MM.1S (cell line): ENCODE measurements at regions not wholly inside any gene's neighbourhood (a gene's known extent, or its start where the extent isn't known, plus 50 kb on each side); places are given as distances from the start of the nearest gene placed in this dataset.

Source experiments
- DNase-seq: peaks from one replicate; pipeline ENCODE4 v3.0.0-alpha.2; 2015
- H2AFZ ChIP-seq: fragments of 300-600 bp; sonication (generic); 2 replicates; pipeline ENCODE4 v1.6.0; 2016; ENCODE audit warnings: antibody characterized with exemption, low read length
- H3F3A ChIP-seq: fragments of 300-600 bp; sonication (generic); 2 replicates; pipeline ENCODE4 v1.6.1; 2016; ENCODE audit warnings: mild to moderate bottlenecking, antibody characterized with exemption, low read length, moderate library complexity, mixed read lengths; ENCODE audit not compliant: insufficient read depth
- H3K27ac ChIP-seq: fragments of 300-600 bp; sonication (generic); 2 replicates; pipeline ENCODE4 v1.5.1; 2016; ENCODE audit warnings: mild to moderate bottlenecking, low read length
- H3K27me3 ChIP-seq: fragments of 300-600 bp; sonication (generic); replicated peaks from 2 replicates; pipeline ENCODE4 v1.6.0; 2016; ENCODE audit warnings: low read length; ENCODE audit not compliant: insufficient read depth
- H3K36me3 ChIP-seq: fragments of 300-600 bp; sonication (generic); replicated peaks from 2 replicates; pipeline ENCODE4 v1.6.1; 2016; ENCODE audit warnings: mild to moderate bottlenecking, low read length, mixed read lengths; ENCODE audit not compliant: insufficient read depth
- H3K4me1 ChIP-seq: fragments of 300-600 bp; sonication (generic); 2 replicates; pipeline ENCODE4 v1.6.1; 2016; ENCODE audit warnings: low read length, mixed read lengths
- H3K4me2 ChIP-seq: fragments of 300-600 bp; sonication (generic); 2 replicates; pipeline ENCODE4 v1.6.0; 2016; ENCODE audit warnings: low read depth, low read length
- H3K4me3 ChIP-seq: fragments of 300-600 bp; sonication (generic); 2 replicates; pipeline ENCODE4 v1.5.1; 2016; ENCODE audit warnings: low read length, mixed read lengths
- H3K79me2 ChIP-seq: fragments of 300-600 bp; sonication (generic); 2 replicates; pipeline ENCODE4 v1.6.1; 2016; ENCODE audit warnings: mixed run types, low read length, mixed read lengths
- H3K9ac ChIP-seq: fragments of 300-600 bp; sonication (generic); 2 replicates; pipeline ENCODE4 v1.6.1; 2016; ENCODE audit warnings: low read length, mixed read lengths
- H3K9me2 ChIP-seq: fragments of 300-600 bp; sonication (generic); replicated peaks from 2 replicates; pipeline ENCODE4 v1.6.1; 2016; ENCODE audit warnings: mild to moderate bottlenecking, low read length, mixed read lengths; ENCODE audit not compliant: insufficient read depth
- H3K9me3 ChIP-seq: fragments of 300-600 bp; sonication (generic); replicated peaks from 2 replicates; pipeline ENCODE4 v1.6.1; 2016; ENCODE audit warnings: mild to moderate bottlenecking, low read length, mixed read lengths; ENCODE audit not compliant: insufficient read depth
- H4K20me1 ChIP-seq: fragments of 300-600 bp; sonication (generic); 2 replicates; pipeline ENCODE4 v1.6.1; 2016; ENCODE audit warnings: mild to moderate bottlenecking, low read length, moderate library complexity, mixed read lengths; ENCODE audit not compliant: insufficient read depth
- EZH2 ChIP-seq: fragments of 300-600 bp; sonication (generic); optimal IDR thresholded peaks from 2 replicates; pipeline ENCODE3; 2017; ENCODE audit warnings: low read depth, mild to moderate bottlenecking, antibody characterized with exemption, low read length, mixed read lengths
- EZH2phosphoT487 ChIP-seq: fragments of 300-600 bp; sonication (generic); IDR thresholded peaks from 2 replicates; pipeline ENCODE4 v1.6.1; 2018; ENCODE audit warnings: antibody characterized with exemption, low read length
- TF ChIP-seq, protein P1 (sequence below): fragments of 300-600 bp; sonication (generic); IDR thresholded peaks from 2 replicates; pipeline ENCODE4 v1.5.1; 2016; ENCODE audit warnings: antibody characterized with exemption, low read length, mixed read lengths

DNA sequence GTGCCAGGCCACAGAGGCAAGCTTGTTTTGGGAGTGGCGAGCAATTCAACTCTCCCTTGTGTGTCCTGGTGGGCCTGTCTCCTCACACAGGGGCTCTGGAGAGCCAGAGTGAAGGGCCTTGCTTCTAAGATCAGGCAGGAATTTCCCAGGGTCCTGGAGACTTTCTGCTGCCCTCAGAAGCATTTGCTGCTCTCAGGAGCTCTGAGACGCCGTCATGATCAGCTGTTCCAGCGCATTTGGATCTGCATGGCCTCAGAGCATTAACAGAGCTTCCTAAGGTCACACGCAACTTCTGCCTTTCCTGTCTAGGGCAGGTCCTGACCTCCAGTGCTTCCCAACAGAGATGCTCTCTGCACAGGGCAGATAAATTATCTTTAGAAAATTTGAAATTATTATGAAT is 52.2 kb upstream of the C10orf90 start:
- Histone ChIP-seq H3K36me3 (no peaks in the 10 kb centered on the region), H3K4me1 (no peaks in the 10 kb centered on the region), H3F3A (no peaks in the 10 kb centered on the region), H3K79me2 (no peaks in the 10 kb centered on the region), H3K9me3 (no peaks in the 10 kb centered on the region), H3K27ac (no peak overlapping the region), H3K9me2 (no peaks in the 10 kb centered on the region), H3K9ac (no peak overlapping the region), H3K4me2 (no peak overlapping the region), H4K20me1 (no peaks in the 10 kb centered on the region), H3K27me3 (no peaks in the 10 kb centered on the region), H3K4me3 (no peak overlapping the region), H2AFZ (no peak overlapping the region)
- no peak for TF ChIP-seq EZH2
- TF ChIP-seq, protein P1, sequence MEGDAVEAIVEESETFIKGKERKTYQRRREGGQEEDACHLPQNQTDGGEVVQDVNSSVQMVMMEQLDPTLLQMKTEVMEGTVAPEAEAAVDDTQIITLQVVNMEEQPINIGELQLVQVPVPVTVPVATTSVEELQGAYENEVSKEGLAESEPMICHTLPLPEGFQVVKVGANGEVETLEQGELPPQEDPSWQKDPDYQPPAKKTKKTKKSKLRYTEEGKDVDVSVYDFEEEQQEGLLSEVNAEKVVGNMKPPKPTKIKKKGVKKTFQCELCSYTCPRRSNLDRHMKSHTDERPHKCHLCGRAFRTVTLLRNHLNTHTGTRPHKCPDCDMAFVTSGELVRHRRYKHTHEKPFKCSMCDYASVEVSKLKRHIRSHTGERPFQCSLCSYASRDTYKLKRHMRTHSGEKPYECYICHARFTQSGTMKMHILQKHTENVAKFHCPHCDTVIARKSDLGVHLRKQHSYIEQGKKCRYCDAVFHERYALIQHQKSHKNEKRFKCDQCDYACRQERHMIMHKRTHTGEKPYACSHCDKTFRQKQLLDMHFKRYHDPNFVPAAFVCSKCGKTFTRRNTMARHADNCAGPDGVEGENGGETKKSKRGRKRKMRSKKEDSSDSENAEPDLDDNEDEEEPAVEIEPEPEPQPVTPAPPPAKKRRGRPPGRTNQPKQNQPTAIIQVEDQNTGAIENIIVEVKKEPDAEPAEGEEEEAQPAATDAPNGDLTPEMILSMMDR, result no peak
- TF ChIP-seq EZH2phosphoT487, result no peak
- no peak for DNase-seq

DNA sequence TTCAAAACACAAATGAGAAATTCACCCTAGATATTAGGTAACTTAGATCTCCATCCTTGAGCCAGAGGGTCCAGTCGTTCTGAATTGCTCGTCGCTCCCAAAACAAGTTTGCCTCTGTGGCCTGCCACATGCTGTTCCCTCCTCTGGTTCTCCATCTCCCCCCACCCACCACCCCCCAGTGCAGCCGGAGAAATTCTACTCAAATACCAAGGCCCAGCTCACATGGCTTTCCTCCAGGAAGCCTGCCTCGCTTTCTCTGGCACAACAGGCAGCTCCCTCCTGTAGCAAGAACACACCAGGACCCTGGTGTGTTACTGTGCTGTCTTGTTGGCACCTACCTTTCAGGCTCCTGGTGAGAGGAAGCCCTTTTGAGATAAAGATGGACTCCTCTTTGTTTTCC is 52.7 kb upstream of the C10orf90 start:
- Histone ChIP-seq H3K4me3 (no peak overlapping the region), H2AFZ (no peak overlapping the region), H3K9ac (no peak overlapping the region), H3K27ac (no peak overlapping the region), H4K20me1 (no peaks in the 10 kb centered on the region), H3K27me3 (no peaks in the 10 kb centered on the region), H3K9me2 (no peaks in the 10 kb centered on the region), H3K36me3 (no peaks in the 10 kb centered on the region), H3K9me3 (no peaks in the 10 kb centered on the region), H3F3A (no peaks in the 10 kb centered on the region), H3K4me1 (no peaks in the 10 kb centered on the region), H3K79me2 (no peaks in the 10 kb centered on the region), H3K4me2 (no peak overlapping the region)
- TF ChIP-seq, protein P1, result no peak
- TF ChIP-seq EZH2 (no peak), EZH2phosphoT487 (no peak)
- no peak for DNase-seq

GRCh38 chr10:126729314-126729870 is 58.9 kb upstream of the C10orf90 start:
- Histone ChIP-seq H3K27ac (no peak overlapping the region), H2AFZ (no peak overlapping the region), H3K36me3 (no peaks in the 10 kb centered on the region), H3K9me2 (no peaks in the 10 kb centered on the region), H4K20me1 (no peaks in the 10 kb centered on the region), H3K9ac (no peak overlapping the region), H3K4me2 (no peak overlapping the region), H3F3A (no peaks in the 10 kb centered on the region), H3K4me1 (no peaks in the 10 kb centered on the region), H3K79me2 (no peaks in the 10 kb centered on the region), H3K4me3 (no peak overlapping the region), H3K27me3 (no peaks in the 10 kb centered on the region), H3K9me3 (no peaks in the 10 kb centered on the region)
- TF ChIP-seq EZH2phosphoT487 (no peak), EZH2 (no peak)
- TF ChIP-seq, protein P1, result no peak
- DNase-seq, result no peak
